ENCODE measurements at regions not wholly inside any gene's neighbourhood (a gene's known extent, or its start where the extent isn't known, plus 50 kb on each side); places are given as distances from the start of the nearest gene placed in this dataset.

DNA sequence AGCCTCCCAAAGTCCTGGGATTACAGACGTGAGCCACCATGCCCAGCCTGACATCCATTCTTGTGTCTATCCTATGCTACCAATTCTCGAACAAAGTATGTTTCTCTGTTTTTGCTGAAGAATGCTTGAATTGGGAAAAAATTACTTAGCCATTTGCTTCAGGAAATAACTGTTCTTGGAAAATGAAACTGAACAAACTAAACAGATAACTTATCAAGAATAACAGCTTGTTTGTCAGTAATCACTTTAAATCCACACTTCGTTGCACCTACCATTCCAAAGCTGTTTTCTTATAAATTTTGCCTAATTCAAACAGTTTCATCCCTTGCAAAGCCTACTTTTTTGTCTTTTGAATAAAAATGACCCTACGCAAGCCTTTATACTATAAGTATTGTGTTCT, 672.9 kb downstream of the SUCLG1 start:
- no peak for DNase-seq

DNA sequence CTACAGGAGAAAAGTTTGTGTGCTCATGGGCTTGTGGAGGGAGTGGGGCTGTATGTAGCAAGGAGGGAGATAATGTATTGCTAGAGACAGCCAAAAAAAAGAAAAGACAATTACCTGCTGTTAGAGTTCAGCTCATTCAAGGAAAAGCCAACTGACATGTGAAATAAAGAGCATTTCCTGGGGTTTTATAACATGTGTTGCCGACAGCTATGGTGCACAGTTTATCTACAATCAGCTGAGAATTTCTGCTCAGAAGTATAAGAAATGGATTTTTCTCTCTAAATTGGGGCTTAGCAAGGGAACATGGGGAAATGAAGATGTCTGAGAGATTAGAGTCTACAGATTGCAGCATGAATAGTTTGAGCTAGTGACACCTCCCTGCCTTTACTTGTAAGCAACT, 674.1 kb downstream of the SUCLG1 start:
- DNase-seq, result no peak

DNA sequence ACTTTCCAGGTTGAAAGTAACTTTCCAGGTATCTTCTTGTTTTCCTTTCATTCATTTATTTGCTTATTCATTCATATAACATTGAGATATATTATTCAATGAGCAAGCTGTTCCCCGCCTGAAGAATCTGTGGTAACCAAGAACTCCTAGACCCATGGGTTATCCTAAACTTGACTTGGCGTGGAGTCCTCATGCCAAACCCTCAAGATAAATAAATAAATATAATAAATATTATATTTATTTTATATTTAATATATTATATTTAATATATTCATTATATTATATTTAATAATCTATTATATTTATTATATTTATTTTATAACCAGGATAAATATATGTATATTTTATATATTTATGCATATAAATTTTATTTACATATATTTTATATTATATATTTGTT, 674.8 kb downstream of the SUCLG1 start:
- DNase-seq, result no peak

DNA sequence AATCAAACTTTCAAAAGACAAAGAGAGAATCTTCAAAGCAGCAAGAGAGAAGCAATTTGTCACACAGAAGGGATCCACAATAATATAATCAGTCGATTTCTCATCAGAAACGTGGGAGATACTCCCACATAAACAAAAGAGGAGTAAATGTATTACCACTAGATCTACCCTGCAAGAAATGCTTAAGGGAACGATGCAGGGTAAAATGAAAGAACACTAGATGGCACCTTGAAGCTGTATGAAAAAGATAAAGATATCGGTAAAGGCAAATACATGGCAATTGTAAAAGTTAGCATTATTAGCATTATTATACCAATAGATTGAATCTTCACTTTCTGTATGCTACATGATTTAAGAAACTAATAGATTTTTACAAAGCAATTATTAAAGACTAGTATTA, 677.0 kb downstream of the SUCLG1 start:
- no peak for DNase-seq

DNA sequence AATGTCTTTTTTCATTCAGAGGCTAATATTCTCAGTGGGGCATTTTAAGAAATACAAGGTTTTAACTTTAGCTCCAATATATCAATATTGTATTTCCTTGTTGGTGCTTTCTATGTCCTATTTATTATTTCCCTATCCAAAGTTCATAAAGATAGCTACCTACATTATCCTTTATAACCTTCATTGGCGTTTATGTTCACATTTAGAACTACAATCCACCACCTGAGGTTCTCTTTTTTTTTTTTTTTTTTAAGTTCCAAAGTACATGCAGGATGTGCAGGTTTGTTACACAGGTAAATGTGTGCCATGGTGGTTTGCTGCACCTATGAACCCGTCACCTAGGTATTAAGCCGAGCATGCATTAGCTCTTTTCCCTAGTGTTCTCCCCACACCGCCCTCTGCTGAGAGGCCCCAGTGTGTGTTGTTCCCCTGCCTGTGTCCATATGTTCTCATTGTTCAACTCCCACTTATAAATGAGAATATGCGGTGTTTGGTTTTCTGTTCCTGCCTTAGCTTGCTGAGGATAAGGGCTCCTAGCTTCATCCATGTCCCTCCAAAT, 694.6 kb downstream of the SUCLG1 start:
- no peak for DNase-seq

DNA sequence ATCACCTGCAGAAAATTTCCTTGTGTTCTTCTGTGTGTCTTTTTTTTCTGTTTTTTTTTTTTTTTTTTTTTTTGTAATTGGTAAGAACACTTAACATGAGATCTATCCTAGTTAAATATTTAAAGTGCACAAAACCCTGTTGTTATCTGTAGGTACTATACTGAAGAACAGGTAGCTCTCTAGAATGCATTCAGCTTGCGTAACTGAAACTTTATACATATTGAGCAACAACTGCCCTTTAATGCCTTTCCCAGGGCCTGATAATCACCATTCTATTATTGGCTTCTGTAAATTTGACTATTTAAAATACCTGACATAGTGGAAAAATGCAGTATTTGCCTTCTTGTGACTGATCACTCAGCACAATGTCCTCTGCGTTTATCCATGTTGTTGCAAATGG, 701.8 kb downstream of the SUCLG1 start:
- no peak for DNase-seq

DNA sequence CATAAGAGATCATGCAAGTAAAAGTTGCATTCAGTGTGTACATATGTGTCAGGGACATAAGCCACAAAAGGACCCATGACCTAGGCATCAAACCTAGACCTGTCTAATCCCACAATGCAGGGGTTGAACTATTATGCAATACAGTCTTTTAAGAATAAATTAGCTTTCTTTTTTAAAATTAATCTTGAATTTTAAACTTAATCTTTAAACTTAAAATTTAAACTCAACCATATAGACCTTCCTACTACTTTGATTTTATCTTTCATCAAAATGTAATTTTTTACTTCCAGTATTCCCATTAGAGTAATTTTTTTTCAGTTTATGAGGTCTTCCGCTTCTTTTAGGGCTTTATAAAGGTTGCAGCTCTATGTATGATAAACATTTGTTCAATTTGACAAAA, 702.9 kb downstream of the SUCLG1 start:
- DNase-seq, result no peak

DNA sequence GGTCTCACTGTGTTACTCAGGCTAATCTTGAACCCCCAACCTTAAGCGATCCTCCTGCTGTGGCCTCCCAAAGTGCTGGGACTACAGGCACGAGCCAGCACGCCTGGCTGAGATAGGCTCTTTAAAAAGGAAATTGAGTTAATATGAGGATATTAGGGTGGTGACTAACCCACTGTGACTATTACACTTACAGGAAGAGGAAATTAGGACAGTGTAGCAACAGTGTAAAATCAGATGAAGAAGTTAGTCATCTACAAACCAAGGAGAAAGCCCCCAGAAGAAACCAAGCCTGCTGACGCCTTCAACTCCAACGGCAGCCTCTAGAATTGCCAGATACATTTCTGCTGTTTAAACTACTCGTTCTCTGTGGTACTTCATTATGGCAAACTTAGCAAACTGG, 711.9 kb downstream of the SUCLG1 start:
- DNase-seq, result no peak

DNA sequence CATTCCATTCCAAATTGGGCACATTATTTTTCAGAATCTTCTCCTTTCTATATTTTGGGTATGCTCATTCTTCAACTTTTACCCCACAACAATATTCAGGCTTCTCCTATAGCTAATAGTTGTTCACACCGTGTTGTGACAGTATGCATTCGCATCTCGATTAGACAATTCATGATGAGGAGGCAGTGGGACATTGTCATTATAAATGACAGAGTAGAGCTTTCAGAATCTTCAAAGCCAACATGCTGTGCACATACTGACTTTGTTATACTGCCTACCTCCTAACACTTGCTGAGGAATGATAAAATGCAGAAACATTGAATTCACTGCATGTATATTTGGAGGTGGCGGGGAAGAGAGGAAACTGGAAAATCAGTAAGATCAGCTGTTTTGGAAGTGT, 714.2 kb downstream of the SUCLG1 start:
- no peak for DNase-seq

DNA sequence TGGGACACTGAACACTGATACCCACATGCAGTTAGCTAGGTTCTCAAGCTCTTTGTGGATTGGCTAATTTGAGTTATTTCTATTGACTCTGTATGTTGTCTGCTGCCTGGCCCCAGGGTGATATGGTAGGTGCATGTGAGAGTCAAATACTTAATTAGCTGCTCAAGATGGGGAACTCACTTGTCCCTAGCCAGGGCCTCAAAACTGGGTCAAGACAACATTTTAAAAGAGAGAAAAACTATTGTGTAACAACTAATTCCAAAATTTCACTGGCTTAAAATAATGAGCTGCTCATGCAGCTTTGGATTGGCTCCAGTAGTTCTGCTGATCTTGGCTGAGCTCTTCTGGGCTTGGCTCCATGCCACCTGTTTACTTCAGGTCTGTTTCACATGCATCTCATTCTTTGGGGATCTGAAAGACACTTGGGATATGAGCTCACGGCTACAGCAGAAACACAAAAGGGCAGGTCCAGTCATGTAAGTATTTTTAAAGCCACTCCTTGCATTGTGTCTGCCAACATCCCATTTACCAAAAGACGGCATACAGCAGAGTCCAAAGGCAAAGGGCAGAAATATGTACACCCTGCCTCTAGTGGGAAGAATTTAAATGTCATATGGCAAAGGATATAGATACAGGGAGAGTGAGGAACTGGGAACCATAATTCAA, 716.8 kb downstream of the SUCLG1 start:
- peak; percentile 69 for DNase-seq

DNA sequence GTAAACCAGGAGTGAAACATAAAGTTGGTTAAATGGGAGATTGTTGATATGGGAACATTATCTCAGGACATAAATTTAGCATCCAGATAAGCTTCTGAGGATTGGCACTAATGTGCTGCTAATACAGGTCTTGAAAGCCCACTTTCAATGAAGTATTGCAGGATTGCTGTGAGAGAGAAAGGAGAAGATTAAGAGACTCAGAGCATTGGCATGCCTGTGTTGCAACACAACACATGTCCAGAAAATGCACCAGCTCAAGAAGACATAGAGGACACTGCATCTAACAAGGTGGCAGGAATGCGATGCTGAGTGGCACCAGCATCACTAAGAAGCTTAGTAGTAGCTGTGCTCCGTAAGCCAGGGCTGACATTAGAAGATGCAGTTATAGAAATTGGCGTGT, 728.9 kb downstream of the SUCLG1 start:
- no peak for DNase-seq

DNA sequence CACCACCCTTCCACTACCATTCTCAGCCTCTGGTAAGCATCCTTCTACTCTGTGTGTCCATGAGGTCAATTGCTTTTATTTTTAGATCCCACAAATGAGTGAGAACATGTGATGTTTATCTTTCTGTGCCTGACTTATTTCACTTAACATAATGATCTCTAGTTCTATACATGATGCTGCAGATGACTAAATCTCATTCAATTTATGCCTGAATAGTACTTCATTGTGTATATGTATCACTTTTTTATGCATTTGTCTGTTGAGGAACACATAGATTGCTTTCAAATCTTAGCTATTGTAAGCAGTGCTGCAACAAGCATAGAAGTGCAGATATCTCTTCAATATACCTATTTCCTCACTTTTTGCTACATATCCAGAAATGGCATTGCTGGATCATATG, 733.3 kb downstream of the SUCLG1 start:
- no peak for DNase-seq

DNA sequence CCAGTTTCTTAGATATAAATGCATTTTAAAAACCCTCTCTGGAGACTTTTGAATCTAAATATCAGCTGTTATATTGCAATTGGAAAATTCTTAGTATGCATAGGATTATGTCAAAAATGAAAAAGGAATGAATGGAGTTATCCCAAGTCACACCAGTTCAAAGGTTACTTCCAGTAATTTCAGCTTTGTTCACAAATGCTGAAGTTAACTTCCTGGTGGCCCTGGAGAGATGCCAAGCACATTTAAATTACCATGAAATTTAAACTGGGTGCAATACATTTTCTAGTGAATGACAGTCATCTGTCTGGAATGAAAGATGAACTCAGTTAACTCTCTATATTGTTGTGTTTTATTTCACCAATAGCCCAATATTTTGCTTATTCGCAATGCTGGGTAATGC, 753.9 kb downstream of the SUCLG1 start:
- DNase-seq, result no peak

DNA sequence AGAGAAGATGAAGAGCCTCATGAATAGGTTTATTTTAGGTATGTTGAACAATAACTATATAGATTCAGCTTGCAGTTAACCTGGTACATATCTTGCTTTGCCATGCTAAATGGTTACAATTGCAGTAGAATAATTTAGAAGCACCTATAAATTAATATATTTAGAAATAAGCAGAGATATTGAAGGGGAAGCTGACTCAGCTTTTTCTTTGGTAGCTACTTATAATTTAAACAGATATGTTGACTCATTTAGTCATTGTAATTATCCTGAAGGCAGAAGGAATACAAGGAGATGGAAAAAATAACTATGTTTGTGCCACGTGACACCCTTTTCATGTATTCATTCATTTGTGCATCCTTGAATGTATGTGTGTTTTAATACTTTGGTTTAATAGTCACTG, 755.5 kb downstream of the SUCLG1 start:
- DNase-seq, result no peak

DNA sequence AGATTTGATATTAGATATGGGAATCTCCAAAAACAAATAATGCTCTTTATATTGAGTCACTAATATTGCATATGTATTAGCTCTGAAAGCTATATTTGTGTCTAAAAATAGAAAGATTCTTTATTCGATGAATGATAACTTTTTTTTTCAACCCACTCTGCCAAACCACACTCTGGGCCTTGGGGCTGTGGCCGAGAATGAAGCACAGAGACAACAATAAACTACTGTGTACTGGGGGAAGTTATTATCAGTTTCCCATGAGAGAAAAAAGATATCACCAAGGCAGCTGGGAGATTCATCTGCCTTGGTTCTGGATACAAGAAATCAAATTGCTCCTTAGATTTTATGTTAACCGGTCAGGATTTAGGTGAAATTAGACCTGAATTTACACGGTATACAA, 762.2 kb downstream of the SUCLG1 start:
- DNase-seq, result no peak

DNA sequence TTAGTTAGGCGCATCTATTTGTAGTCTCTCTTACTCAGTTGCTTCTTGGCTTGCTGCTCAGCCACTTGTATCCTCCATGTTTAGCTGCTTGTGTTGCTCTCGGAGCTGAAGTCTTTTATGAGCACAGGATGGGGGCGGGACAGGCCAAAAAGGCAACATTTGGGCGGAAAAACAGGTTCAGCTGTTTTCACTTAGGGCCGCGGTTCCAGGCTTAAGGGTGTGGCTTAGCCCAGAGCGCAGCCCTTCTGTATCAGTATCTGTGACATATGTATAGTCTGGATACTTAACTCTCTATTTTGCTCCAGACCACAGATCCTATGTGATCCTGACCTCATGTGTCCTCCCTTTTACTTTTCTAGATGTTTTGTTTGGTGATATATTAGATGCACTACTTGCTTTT, 763.5 kb downstream of the SUCLG1 start:
- no peak for DNase-seq

DNA sequence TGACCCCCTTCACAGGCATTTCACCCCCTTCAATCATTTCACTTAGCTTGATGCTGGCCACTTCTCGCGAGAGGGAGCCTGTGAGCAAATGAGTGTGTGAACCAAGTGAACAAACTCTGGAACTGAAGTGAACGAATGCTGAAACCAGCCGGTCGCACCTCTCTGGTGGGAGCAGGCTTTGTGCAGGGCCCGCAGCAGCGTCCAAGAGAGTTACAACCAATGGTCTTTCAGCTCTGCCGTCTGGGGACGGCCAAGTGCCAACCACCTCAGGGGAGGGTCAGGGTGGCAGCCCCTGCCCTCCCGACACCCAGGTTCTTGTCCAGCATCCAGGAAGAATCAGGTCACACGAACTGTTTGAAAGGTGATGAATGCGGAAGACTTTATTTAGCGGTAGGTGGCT, 764.0 kb downstream of the SUCLG1 start:
- DNase-seq, result no peak

DNA sequence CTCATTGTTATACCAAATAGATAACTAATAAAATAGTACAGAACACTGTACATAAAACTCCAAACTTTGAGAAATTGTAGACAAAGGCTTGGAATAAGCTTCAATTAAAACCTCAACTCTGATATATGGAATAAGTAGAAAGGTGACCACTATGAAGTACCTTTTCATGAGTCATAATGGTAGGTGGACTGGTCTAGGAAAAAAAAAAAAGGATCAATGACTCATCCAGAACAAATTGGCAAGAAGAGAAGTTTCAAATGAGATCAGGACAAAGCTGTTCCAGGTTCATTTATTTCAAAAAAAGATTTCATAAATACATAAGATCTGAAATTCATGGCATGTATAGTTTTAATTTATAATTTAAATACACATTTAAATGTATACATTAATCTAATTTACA, 769.7 kb downstream of the SUCLG1 start:
- DNase-seq, result no peak

DNA sequence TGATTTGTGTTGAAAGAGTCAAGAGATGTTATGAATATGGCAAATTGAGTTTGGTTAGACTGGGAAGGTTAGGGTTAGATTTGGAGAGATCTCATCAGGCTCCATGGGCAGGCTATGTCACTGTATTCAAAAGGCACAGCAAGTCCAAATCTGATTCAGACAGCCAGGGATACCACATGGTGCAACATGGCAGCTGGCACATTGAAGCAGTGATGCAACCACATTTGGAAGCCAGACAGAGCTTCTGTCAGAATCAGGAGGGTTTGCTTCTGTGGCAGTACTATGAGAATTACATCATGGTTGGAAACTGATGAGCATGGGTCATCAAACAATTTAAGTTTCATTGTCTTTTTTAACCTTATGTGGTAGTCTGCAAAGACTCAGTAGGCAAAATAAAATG, 772.2 kb downstream of the SUCLG1 start:
- DNase-seq, result no peak

DNA sequence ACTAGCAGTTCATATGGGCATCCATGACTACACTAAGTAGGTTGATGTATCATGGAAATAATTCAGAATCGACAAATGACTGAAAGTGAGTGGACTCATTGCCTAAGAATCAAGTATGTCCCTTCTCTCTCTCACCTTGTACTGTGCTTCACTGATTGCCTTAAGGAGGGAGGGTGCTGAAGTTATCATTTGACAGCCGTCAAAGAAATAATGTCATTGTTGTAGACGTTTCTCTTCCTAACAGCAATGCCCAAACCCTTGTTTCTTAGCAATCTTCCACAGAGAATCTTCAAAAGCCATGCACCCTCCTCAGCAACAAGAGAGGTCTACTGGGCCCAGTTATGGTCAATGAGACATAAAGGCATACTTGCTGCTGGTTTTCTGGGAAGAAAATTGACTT, 785.0 kb downstream of the SUCLG1 start:
- DNase-seq, result no peak

DNA sequence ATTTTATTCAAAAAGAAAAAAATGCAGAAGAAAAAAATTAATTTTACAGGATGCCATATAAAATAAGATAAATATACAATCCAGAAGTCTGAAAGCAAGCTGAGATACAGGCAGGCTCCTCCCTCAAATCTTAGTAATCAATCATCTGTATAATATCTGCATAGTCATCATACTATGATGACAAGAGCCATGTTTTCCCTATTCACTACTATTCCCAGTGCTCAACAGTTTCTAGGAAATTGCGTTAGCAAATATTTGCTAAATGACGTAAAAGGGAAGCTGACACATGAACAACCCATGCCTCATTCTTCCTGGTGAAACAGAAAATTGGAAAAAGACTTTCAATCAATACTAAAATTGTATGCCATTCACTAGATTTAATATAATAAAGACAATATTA, 793.2 kb downstream of the SUCLG1 start:
- DNase-seq, result no peak

DNA sequence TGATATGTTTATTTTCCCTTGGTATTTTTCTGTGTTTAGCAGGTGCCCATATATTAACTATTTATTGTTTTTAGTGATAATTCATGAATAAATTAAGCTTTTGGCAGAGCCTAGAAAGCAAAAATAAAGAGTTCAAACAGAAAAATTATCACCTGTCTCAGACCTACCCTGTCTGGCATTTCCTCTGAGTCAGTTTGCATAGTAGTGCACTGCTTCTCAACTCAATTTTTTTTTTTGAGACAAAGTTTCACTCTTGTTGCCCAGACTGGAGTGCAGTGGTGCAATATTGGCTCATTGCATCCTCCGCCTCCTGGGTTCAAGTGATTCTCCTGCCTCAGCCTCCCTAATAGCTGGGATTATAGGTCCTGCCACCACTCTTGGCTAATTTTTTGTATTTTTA, 793.9 kb downstream of the SUCLG1 start:
- no peak for DNase-seq

DNA sequence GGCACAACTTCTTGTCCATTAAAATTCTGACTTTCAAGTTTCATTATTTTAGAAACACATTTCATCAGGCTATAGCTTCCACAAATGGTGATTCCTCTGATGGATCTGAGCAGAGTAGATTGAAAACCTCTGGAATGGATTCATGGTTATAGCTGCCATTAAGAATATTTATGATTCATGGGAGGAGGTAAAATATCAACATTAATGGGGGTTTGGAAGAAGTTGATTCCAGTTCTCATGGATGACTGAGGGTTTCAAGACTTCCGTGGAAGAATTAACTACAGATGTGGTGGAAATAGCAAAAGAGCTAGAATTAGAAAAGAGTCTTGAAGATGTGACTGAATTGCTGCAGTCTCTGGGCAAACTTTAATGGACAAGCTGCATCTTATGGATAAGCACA, 797.4 kb downstream of the SUCLG1 start:
- DNase-seq, result no peak

DNA sequence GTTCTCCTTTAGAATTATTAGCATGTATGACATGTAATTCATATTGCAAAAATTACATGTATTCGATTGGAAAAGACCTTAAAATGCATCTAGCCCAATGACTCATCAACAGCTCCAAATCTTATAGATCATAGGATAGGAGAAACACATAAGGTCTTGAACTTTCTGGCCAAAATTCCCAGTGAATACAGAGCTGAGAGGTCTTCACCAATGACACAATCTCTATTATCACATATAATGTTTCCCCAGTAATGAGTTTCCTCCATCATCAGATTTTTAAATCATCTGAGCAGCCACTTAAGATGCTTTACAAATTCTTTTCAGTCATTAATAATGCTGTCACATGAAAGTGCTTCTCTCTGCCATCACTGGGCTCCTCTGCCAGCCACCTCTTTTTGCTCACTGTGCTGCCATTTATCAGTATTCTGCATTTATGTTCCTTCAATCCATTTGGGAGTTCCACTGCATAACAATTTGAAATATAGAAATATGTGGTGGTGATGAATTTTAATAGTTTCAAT, 804.9 kb downstream of the SUCLG1 start:
- no peak for DNase-seq

Data from muscle of arm (tissue), 1 donor.